Right lung (tissue), 2 donors: ENCODE measurements at regions not wholly inside any gene's neighbourhood (a gene's known extent, or its start where the extent isn't known, plus 50 kb on each side); places are given as distances from the start of the nearest gene placed in this dataset.
"Not testable (repeated sequence)": the region's sequence is repeated elsewhere in the genome, so short reads cannot be mapped to it uniquely, and the experiment has no call there.

Source experiments
- DNase-seq, 2 donors: peaks; one replicate each; pipeline ENCODE4 v3.0.0-alpha.2; 2013

GRCh38 chr5:39755452-39755851, 330.7 kb upstream of the DAB2 start:
- no peak for DNase-seq

DNA sequence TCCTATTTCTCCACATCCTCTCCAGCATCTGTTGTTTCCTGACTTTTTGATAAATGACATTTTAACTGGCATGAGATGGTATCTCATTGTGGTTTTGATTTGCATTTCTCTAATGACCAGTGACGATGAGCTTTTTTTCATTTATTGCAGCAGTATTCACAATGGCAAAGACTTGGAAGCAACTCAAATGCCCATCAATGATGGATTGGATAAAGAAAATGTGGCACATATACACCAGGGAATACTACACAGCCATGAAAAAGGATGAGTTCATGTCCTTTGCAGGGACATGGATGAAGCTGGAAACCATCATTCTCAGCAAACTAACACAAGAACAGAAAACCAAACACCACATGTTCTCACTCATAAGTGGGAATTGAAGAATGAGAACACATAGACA, 329.0 kb upstream of the DAB2 start:
- not testable (repeated sequence) for DNase-seq

DNA sequence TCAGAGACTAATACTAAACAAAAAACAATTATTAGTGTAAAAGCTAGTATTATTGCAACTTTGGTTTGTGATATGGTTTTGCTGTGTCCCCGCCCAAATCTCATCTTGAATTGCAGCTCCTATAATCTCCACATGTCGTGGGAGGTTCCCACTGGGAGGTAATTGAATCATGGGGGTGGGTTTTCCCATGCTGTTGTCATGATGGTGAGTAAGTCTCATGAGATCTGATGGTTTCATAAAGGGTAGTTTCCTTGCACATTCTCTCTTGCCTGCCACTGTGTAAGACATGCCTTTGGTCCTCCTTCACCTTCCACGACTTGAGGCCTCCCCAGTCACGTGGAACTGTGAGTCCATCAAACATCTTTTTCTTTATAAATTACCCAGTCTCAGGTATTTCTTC, 325.9 kb upstream of the DAB2 start:
- DNase-seq, result no peak

GRCh38 chr5:39742916-39743315, 318.1 kb upstream of the DAB2 start:
- no peak for DNase-seq

- DNase-seq, result no peak
Measured at GRCh38 chr5:39740404-39740803, 315.6 kb upstream of the DAB2 start.

- no peak for DNase-seq
Measured at GRCh38 chr5:39732166-39732565, 307.4 kb upstream of the DAB2 start.

GRCh38 chr5:39730699-39731098, 305.9 kb upstream of the DAB2 start:
- DNase-seq, result no peak

DNA sequence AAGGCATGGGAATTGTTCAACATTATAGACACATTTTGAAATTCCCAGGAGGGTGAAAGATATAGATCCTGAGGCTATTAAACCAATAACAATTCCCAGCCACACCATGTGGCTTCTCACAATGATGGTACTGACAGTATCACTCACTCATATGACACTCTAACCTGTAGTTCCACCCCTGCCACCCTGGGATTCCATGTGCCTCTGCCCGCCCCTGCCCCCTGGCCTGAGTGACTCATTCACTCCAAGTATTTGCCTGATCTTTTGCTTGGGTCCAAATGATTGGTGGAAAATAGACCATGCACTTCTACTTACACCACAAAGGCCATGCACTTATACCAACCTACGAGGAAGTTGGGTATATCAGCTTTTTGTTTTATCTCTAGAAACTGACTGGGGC, 305.2 kb upstream of the DAB2 start:
- no peak for DNase-seq

DNA sequence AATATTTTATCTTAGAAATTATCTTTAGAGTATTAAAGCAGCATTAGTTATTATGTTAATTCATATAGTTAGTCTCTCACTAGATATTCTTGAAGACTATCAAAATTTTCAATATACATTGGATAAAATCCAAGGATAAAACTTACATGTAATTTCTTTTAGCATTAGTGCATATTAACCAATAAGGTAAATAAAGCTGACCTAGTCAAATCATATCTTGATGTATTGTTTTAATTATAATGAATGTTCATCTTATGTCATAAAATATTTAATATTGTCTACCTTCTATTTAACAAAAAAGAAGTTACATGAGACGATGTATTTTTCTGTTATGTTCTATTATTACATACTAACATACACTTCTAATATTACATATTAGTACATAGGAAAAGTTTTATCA, 301.7 kb upstream of the DAB2 start:
- DNase-seq, result no peak

GRCh38 chr5:39721394-39721793, 296.6 kb upstream of the DAB2 start:
- no peak for DNase-seq

GRCh38 chr5:39720136-39720535, 295.4 kb upstream of the DAB2 start:
- DNase-seq, result no peak

DNA sequence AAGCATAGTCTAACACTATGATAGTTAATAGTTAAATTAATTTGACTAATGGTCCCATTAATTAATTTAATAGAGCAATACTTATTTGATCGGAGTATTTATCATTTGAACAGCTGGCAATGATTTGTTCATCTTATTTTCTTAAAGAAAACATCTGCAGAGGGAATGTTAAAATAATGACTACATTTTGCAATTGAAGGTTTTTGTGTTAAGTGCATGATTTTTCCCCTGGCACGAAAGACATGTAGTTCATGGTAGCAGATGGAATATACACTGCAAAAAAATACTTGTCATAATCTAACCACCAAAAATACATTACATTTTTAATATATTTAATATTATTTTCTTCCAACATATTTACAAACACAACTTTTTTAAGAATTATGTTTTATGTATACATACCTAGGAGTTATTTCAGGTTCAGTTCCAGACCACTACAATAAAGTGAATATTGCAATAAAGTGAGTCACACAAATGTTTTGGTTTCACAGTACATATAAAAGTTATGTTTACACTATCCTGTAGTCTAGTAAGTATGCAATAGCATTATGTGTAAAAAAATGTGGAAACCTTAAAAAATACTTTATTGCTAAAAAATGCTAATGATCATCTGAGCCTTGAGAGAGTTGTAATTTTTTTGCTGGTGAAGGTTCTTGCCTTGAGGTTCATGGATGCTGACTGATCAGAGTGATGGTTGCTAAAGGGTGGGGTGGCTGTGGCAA, 292.6 kb upstream of the DAB2 start:
- no peak for DNase-seq

DNA sequence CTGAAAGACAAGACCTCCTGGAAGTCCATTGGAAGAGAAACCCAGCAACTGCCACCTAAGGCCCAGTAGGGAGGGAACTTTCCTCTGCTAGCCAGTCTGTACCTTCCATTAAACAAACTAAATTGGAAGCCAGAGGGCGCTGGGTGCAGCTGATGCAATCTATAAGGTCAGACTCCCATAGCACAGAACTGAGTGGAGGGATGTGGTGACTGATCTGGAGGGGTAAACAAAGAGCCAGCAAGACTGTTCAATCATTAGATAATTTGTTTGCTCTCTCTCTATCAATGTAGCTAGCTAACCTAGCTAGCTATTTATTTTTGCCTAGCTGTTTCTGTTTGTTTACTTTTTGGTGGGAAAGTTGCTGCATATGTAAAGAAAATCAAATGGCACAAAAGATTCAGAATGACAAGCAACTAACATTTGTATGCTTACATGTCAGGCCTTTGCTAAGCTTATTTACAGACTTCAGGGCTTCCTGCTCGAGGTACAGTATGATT, 291.8 kb upstream of the DAB2 start:
- peak in 1 of 2 donors; percentile 16 for DNase-seq

DNA sequence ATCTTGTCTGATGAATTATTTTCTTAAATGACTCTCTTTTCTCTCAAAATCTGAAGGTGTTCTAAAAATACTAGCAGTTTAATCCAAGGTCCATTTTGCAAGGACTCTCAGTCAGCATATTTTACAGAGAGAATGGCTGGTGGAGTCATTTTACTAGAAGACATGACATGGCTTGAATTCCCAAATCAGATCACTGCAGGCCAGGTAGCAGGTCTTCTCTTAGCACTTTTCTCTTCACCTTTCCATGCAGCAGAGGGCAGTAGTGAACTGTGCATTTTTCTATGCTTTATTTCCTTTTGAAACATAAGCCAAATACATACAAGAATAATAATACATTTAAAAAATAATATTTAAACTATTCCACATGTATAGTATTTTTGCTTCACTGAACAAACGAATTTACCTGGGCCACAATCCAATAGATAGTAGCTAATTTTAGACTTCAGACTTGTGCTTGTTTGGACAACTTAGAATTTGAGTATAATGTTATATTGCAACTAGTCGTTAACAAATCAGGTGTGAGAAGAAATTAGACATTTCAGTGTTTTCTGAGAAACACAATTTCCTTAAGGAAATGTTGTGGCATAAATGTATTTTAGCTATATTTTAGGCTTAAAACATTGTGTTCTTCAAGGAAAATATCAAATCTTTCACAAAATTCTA, 289.4 kb upstream of the DAB2 start:
- peak; percentile 42 to 60 for DNase-seq

- peak; percentile 23 to 27 for DNase-seq
Measured at GRCh38 chr5:39713250-39713916, 288.6 kb upstream of the DAB2 start.

- no peak for DNase-seq
Measured at GRCh38 chr5:39712316-39713249, 287.8 kb upstream of the DAB2 start.

GRCh38 chr5:39711821-39712220, 287.0 kb upstream of the DAB2 start:
- DNase-seq, result no peak

DNA sequence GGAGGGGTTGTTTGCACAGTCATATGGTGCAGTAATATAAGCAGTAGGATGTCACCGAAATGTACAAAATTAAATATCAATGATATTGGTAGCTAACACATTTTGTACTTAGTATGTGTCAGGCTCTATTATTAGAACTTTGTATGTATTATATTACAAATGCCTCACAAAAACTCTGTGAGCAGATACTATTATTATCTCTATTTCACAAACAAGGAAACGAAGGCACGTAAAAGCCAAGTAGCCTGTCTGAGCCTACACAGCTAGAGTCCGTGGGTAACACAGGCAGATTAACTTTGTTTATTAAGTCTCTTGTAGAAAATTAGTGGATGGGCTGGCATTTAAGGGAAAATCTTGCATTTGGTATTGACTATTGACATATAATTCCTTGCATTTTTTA, 284.3 kb upstream of the DAB2 start:
- DNase-seq, result no peak

DNA sequence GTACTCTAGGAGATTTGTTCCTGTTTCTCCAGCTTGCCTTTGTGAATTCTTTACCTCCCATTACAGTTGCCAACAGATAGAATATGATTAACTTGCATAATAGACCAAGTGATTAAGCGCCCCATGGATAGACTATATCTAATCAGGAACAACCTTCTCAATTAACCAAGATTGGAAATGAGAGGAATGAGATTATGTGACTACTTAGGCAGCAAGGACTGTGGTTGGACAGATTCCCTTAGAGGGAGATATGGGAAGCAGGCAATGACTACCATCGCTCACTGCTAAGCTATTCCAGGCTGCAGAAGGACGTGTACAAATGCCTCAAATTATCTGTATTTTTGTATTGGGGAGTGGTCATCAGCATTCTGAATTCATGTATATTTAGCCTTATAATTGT, 278.1 kb upstream of the DAB2 start:
- DNase-seq, result no peak

GRCh38 chr5:39700523-39700922, 275.7 kb upstream of the DAB2 start:
- no peak for DNase-seq

- no peak for DNase-seq
Measured at GRCh38 chr5:39698838-39699560, 274.2 kb upstream of the DAB2 start.
